Stomach (tissue), 8 donors: ENCODE measurements at regions not wholly inside any gene's neighbourhood (a gene's known extent, or its start where the extent isn't known, plus 50 kb on each side); places are given as distances from the start of the nearest gene placed in this dataset.
A peak's percentile ranks its signal among the peaks of the same experiment; 100 is the strongest.

Experiments used
- DNase-seq, 2 donors: peaks; one replicate each; pipeline versions ENCODE4 v3.0.0 to v3.0.0-alpha.2; 2013 to 2019
- H3K27ac ChIP-seq, 5 donors: fragments of 200-600 bp in 4 of 5; sonication (generic) in 4 of 5; one replicate each; pipeline ENCODE4 v1.5.1; 2013 to 2019; ENCODE audit warnings: mild to moderate bottlenecking in 1 of 5, moderate library complexity in 1 of 5
- H3K27me3 ChIP-seq, 3 donors: fragments of 200-600 bp; sonication (generic); one replicate each; pipeline ENCODE4 v1.5.1; 2017 to 2019; ENCODE audit warnings: mixed run types in 1 of 3
- H3K36me3 ChIP-seq, 4 donors: fragments of 200-600 bp; sonication (generic); 1 replicate in 3 of 4; 2 replicates in 1 of 4; pipeline ENCODE4 v1.5.1; 2016 to 2019
- H3K4me1 ChIP-seq, 4 donors: fragments of 200-600 bp; sonication (generic); one replicate each; pipeline ENCODE4 v1.5.1; 2016 to 2019
- H3K4me3 ChIP-seq, 4 donors: fragments of 200-600 bp; sonication (generic) in 3 of 4; one replicate each; pipeline ENCODE4 v1.5.1; 2016 to 2019; ENCODE audit warnings: mild to moderate bottlenecking in 1 of 4
- H3K9me3 ChIP-seq, 4 donors: fragments of 200-600 bp; sonication (generic); one replicate each; pipeline ENCODE4 v1.5.1; 2016 to 2019
- CTCF ChIP-seq, 7 experiments: fragments of 450-650 bp in 4 of 7; fragments of 200-600 bp in 3 of 7; sonication (generic) in 3 of 7; IDR thresholded peaks; one replicate each; pipeline ENCODE4 v1.5.1; 2016 to 2019; ENCODE audit warnings: antibody characterized with exemption in 7 of 7, control low read depth in 2 of 7, mild to moderate bottlenecking in 1 of 7
- EP300 ChIP-seq: sonication (generic); formaldehyde crosslinking; IDR thresholded peaks from one replicate; pipeline ENCODE4 v1.6.1; 2017; ENCODE audit warnings: antibody characterized with exemption
- POLR2A ChIP-seq, 4 donors: fragments of 450-650 bp; IDR thresholded peaks; one replicate each; pipeline ENCODE4 v1.6.1; 2016; ENCODE audit warnings: antibody characterized with exemption in 4 of 4, control low read depth in 2 of 4, mild to moderate bottlenecking in 1 of 4, moderate library complexity in 1 of 4
- POLR2AphosphoS5 ChIP-seq, 3 donors: sonication (generic); formaldehyde crosslinking; IDR thresholded peaks; one replicate each; pipeline ENCODE4 v1.6.1; 2016; ENCODE audit warnings: antibody characterized with exemption in 3 of 3
- WGBS, 5 donors: extraction: QIAGEN DNeasy Blood & Tissue Kit in 3 of 5; methylation state at CpG; one replicate each; pipeline versions ENCODE4 v1.1.5 to v1.1.7; 2013 to 2018; 5-methylcytosine and 5-hydroxymethylcytosine counted together
- intact Hi-C: fragments of 100-400 bp; cut with DNase I; formaldehyde crosslinking; loops from one replicate; pipeline ENCODE4 v1.15.1; 2023; ENCODE audit warnings: low total_unique reads
- donor health status: healthy with polysubstance abuse.
- donor health status: Bipolar disorder and iron deficiency.
- donor health status: healthy.

GRCh38 chr4:43369036-43369594 is 476.6 kb downstream of the GRXCR1 start:
- no peaks in the 10 kb centered on the region for H3K36me3 ChIP-seq
- WGBS, 5 donors: 48 to 56% (median 51%) methylated on average over 4 of the region's 4 CpGs
- H3K27ac ChIP-seq: no peak overlapping the region
- TF ChIP-seq EP300 (no peak), POLR2A (IDR thresholded peaks at IDR 0.05) (no peak), CTCF (IDR thresholded peaks at IDR 0.05) (no peak), POLR2AphosphoS5 (IDR thresholded peaks at IDR 0.05) (no peak)
- H3K27me3 ChIP-seq: no peaks in the 10 kb centered on the region
- DNase-seq: peak in 1 of 2 donors; percentile 23
- intact Hi-C loops: no loop called here
- no peaks in the 10 kb centered on the region for H3K9me3 ChIP-seq
- H3K4me1 ChIP-seq: no peaks in the 10 kb centered on the region
- H3K4me3 ChIP-seq: no peak overlapping the region

GRCh38 chr4:43373201-43373600 is 480.7 kb downstream of the GRXCR1 start:
- Histone ChIP-seq H3K4me3 (no peak overlapping the region), H3K4me1 (no peaks in the 10 kb centered on the region)
- WGBS, 5 donors: 80 to 100% (median 86%) methylated on average over 1 of the region's 1 CpG

GRCh38 chr4:43374216-43374751 is 481.8 kb downstream of the GRXCR1 start:
- WGBS, 5 donors: 67 to 87% (median 83%) methylated on average over 1 of the region's 1 CpG
- no peak overlapping the region for H3K27ac ChIP-seq
- no peaks in the 10 kb centered on the region for H3K36me3 ChIP-seq
- H3K4me3 ChIP-seq: no peak overlapping the region
- TF ChIP-seq POLR2AphosphoS5 (IDR thresholded peaks at IDR 0.05) (no peak), EP300 (no peak), CTCF (IDR thresholded peaks at IDR 0.05) (no peak)
- H3K9me3 ChIP-seq: no peaks in the 10 kb centered on the region
- intact Hi-C loops: no loop called here
- no peaks in the 10 kb centered on the region for H3K27me3 ChIP-seq
- DNase-seq: no peak
- H3K4me1 ChIP-seq: no peaks in the 10 kb centered on the region

More at GRCh38 chr4:43373201-43373600, 480.7 kb downstream of the GRXCR1 start:
- DNase-seq: no peak
- intact Hi-C loops: no loop called here
- H3K9me3 ChIP-seq: no peaks in the 10 kb centered on the region
- TF ChIP-seq POLR2A (IDR thresholded peaks at IDR 0.05): no peak
- TF ChIP-seq CTCF (IDR thresholded peaks at IDR 0.05): no peak
- no peak for TF ChIP-seq POLR2AphosphoS5 (IDR thresholded peaks at IDR 0.05)
- no peak for TF ChIP-seq EP300
- no peaks in the 10 kb centered on the region for H3K36me3 ChIP-seq
- no peaks in the 10 kb centered on the region for H3K27me3 ChIP-seq
- no peak overlapping the region for H3K27ac ChIP-seq

GRCh38 chr4:43379016-43379415 is 486.5 kb downstream of the GRXCR1 start:
- intact Hi-C loops: no loop called here
- Histone ChIP-seq H3K27ac (no peak overlapping the region), H3K27me3 (no peaks in the 10 kb centered on the region), H3K4me1 (no peaks in the 10 kb centered on the region), H3K36me3 (no peaks in the 10 kb centered on the region), H3K4me3 (no peak overlapping the region), H3K9me3 (no peaks in the 10 kb centered on the region)
- 82 to 97% (median 92%) methylated on average over 1 of the region's 1 CpG for WGBS, 5 donors
- no peak for DNase-seq
- no peak for TF ChIP-seq CTCF (IDR thresholded peaks at IDR 0.05)
- no peak for TF ChIP-seq EP300
- no peak for TF ChIP-seq POLR2A (IDR thresholded peaks at IDR 0.05)
- TF ChIP-seq POLR2AphosphoS5 (IDR thresholded peaks at IDR 0.05): no peak
